ENCODE measurements at regions not wholly inside any gene's neighbourhood (a gene's known extent, or its start where the extent isn't known, plus 50 kb on each side); places are given as distances from the start of the nearest gene placed in this dataset.

- Histone ChIP-seq H3K27ac (no peak overlapping the region), H3K36me3 (no peaks in the 10 kb centered on the region), H3K4me1 (no peaks in the 10 kb centered on the region), H3K9me3 (peaks cover 0 to 26% (median 0%) of the 10 kb centered on the region in 3 donors), H3K4me3 (no peak overlapping the region), H3K27me3 (no peaks in the 10 kb centered on the region)
- no peak for TF ChIP-seq CTCF (IDR thresholded peaks at IDR 0.05)
- no peak for TF ChIP-seq POLR2AphosphoS5 (IDR thresholded peaks at IDR 0.05)
- TF ChIP-seq EP300 (IDR thresholded peaks at IDR 0.05): no peak
- TF ChIP-seq POLR2A (IDR thresholded peaks at IDR 0.05): no peak
- WGBS, 2 donors (ENCODE audit: low coverage in 1 of 2): 75 to 86% methylated on average over 2 of the region's 2 CpGs
- no peak for ATAC-seq
These were observed 1080.7 kb upstream of the CHAC2 start for GRCh38 chr2:52686935-52687334.

DNA sequence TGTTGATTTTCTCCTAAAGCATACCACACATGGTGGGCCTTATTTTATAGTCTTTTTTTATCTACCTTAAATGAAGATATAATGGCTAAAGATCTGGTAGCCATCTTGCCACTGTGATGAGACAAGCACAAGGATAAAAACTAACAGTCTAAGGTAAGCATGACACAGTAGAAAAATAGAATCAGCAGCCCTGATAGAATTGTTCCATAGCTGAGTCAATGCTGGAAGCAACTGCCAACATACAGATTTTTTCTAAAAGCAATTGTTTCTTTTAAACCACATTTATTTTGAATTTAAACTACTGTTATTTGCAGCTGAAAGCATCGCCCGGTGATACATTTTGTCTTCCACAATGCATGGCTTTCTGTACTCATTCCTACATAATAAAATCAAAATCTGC lies 1091.5 kb upstream of the CHAC2 start:
- WGBS, 2 donors (ENCODE audit: low coverage in 1 of 2): 65 to 83% methylated on average over 2 of the region's 2 CpGs
- no peak for ATAC-seq
- Histone ChIP-seq H3K4me3 (no peak overlapping the region), H3K4me1 (no peaks in the 10 kb centered on the region), H3K9me3 (peaks cover 0 to 8% (median 0%) of the 10 kb centered on the region in 3 donors), H3K27me3 (no peaks in the 10 kb centered on the region), H3K27ac (no peak overlapping the region), H3K36me3 (no peaks in the 10 kb centered on the region)
- no peak for TF ChIP-seq POLR2AphosphoS5 (IDR thresholded peaks at IDR 0.05)
- no peak for TF ChIP-seq EP300 (IDR thresholded peaks at IDR 0.05)
- TF ChIP-seq CTCF (IDR thresholded peaks at IDR 0.05): no peak
- TF ChIP-seq POLR2A (IDR thresholded peaks at IDR 0.05): no peak

DNA sequence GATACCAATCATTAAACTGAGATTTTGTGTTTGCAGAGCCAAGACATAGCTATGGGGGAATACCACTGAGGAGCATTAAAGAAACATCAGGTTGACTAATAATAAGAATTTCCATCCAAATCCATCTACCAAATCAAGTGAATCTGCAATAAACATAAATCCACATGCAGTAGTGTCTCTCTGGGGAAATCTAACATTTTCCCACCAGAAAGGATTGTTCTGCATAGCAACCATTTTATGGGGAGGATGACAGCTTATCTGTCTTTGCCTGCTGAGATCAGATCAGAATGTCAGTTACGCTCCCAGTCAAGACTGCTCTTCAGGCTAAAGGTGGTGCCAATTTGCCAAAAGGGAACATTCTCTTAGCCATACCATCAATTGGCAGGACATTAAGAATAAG lies 1098.9 kb upstream of the CHAC2 start:
- Histone ChIP-seq H3K4me1 (no peaks in the 10 kb centered on the region), H3K4me3 (no peak overlapping the region)

GRCh38 chr2:52659546-52659945 lies 1108.1 kb upstream of the CHAC2 start:
- Histone ChIP-seq H3K27me3 (no peaks in the 10 kb centered on the region), H3K4me1 (no peaks in the 10 kb centered on the region), H3K27ac (no peak overlapping the region), H3K9me3 (no peaks in the 10 kb centered on the region), H3K36me3 (no peaks in the 10 kb centered on the region), H3K4me3 (no peak overlapping the region)
- TF ChIP-seq CTCF (IDR thresholded peaks at IDR 0.05) (no peak), POLR2A (IDR thresholded peaks at IDR 0.05) (no peak), POLR2AphosphoS5 (IDR thresholded peaks at IDR 0.05) (no peak), EP300 (IDR thresholded peaks at IDR 0.05) (no peak)
- ATAC-seq: no peak
- WGBS, 2 donors (ENCODE audit: low coverage in 1 of 2): 76 to 83% methylated on average over 3 of the region's 3 CpGs

More for the DNA sequence above, 1098.9 kb upstream of the CHAC2 start:
- 89 to 100% methylated on average over 1 of the region's 1 CpG for WGBS, 2 donors (ENCODE audit: low coverage in 1 of 2)
- Histone ChIP-seq H3K27ac (no peak overlapping the region), H3K36me3 (no peaks in the 10 kb centered on the region), H3K27me3 (no peaks in the 10 kb centered on the region), H3K9me3 (no peaks in the 10 kb centered on the region)
- TF ChIP-seq POLR2AphosphoS5 (IDR thresholded peaks at IDR 0.05) (no peak), POLR2A (IDR thresholded peaks at IDR 0.05) (no peak), CTCF (IDR thresholded peaks at IDR 0.05) (no peak), EP300 (IDR thresholded peaks at IDR 0.05) (no peak)
- no peak for ATAC-seq

GRCh38 chr2:52658598-52658997 lies 1109.0 kb upstream of the CHAC2 start:
- H3K27me3 ChIP-seq: no peaks in the 10 kb centered on the region
- no peak for ATAC-seq
- H3K9me3 ChIP-seq: no peaks in the 10 kb centered on the region
- no peak overlapping the region for H3K4me3 ChIP-seq
- WGBS, 2 donors (ENCODE audit: low coverage in 1 of 2): 0 to 20% methylated on average over 1 of the region's 1 CpG
- H3K27ac ChIP-seq: no peak overlapping the region
- TF ChIP-seq POLR2A (IDR thresholded peaks at IDR 0.05) (no peak), POLR2AphosphoS5 (IDR thresholded peaks at IDR 0.05) (no peak), EP300 (IDR thresholded peaks at IDR 0.05) (no peak), CTCF (IDR thresholded peaks at IDR 0.05) (no peak)
- H3K4me1 ChIP-seq: no peaks in the 10 kb centered on the region
- no peaks in the 10 kb centered on the region for H3K36me3 ChIP-seq
